ENCODE measurements at regions not wholly inside any gene's neighbourhood (a gene's known extent, or its start where the extent isn't known, plus 50 kb on each side); places are given as distances from the start of the nearest gene placed in this dataset.

- TF ChIP-seq GATA3 (IDR thresholded peaks at IDR 0.05; ENCODE audit: low read depth, low read length): no peak
- no peak for TF ChIP-seq GATA2 (IDR thresholded peaks at IDR 0.05; ENCODE audit: low read depth, low read length)
These were observed 98.6 kb upstream of the KLF7 start for GRCh38 chr2:207264310-207264709.
